ENCODE measurements at regions not wholly inside any gene's neighbourhood (a gene's known extent, or its start where the extent isn't known, plus 50 kb on each side); places are given as distances from the start of the nearest gene placed in this dataset.

DNA sequence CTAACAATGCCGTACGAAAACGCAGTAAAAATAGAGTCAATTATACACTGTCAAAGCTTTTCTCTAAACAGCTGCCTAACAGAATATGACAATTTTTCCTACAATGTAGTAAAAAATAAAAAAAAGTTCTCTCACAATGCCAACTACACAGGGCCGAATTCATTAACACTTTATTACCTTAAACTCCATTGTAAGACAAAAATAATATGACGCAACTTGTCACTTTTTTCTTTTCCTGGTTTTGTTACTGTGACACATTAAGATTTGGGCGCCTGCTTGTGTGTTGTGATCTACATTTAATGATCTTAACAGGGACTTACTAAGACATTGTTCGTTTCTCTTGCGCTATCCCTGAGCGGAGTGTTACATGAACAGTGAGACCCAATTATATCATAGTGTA, 204.1 kb downstream of the INSC start:
- H3K4me3 ChIP-seq, result no peak overlapping the region
- H3K4me1 ChIP-seq, result no peaks in the 10 kb centered on the region
- H3K27me3 ChIP-seq, result no peaks in the 10 kb centered on the region
- no peak for DNase-seq
- 75% methylated on average over 9 of the region's 9 CpGs for WGBS, 2 donors
- H3K9me3 ChIP-seq, result no peaks in the 10 kb centered on the region
- intact Hi-C loops (cut with DNase I; ENCODE audit: low total_unique reads), result no loop called here
- no peak overlapping the region for H3K27ac ChIP-seq
- no peak for TF ChIP-seq POLR2A (IDR thresholded peaks at IDR 0.05)
- TF ChIP-seq, protein P1, sequence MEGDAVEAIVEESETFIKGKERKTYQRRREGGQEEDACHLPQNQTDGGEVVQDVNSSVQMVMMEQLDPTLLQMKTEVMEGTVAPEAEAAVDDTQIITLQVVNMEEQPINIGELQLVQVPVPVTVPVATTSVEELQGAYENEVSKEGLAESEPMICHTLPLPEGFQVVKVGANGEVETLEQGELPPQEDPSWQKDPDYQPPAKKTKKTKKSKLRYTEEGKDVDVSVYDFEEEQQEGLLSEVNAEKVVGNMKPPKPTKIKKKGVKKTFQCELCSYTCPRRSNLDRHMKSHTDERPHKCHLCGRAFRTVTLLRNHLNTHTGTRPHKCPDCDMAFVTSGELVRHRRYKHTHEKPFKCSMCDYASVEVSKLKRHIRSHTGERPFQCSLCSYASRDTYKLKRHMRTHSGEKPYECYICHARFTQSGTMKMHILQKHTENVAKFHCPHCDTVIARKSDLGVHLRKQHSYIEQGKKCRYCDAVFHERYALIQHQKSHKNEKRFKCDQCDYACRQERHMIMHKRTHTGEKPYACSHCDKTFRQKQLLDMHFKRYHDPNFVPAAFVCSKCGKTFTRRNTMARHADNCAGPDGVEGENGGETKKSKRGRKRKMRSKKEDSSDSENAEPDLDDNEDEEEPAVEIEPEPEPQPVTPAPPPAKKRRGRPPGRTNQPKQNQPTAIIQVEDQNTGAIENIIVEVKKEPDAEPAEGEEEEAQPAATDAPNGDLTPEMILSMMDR (IDR thresholded peaks at IDR 0.05), result no peak
- no peaks in the 10 kb centered on the region for H3K36me3 ChIP-seq (ENCODE audit: low read depth, missing control alignments)

DNA sequence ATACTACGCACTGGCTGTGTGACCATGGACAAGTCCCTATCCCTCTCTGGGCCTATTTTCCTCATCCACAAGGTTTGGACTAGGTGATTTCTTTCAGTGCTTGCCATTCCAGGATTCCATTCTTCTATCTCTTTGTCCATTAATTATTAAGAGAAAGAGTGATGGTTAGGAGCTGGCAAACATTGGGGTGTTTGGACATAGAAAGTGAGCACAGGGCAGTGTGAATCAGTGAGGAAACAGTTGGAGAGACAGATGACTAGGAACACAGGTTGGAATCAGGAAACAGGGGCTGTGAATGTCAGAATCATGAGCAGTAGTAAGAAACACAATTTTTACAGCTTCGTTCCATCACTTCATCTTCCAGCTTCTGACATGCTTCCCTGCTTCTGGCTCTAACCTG, 211.8 kb downstream of the INSC start:
- DNase-seq, result no peak
- intact Hi-C loops (cut with DNase I; ENCODE audit: low total_unique reads), result no loop called here
- no peaks in the 10 kb centered on the region for H3K27me3 ChIP-seq
- no peak overlapping the region for H3K4me3 ChIP-seq
- H3K4me1 ChIP-seq, result no peaks in the 10 kb centered on the region
- 92 to 94% methylated on average over 2 of the region's 2 CpGs for WGBS, 2 donors
- no peaks in the 10 kb centered on the region for H3K36me3 ChIP-seq (ENCODE audit: low read depth, missing control alignments)
- no peaks in the 10 kb centered on the region for H3K9me3 ChIP-seq
- TF ChIP-seq, protein P1 (IDR thresholded peaks at IDR 0.05), result no peak
- TF ChIP-seq POLR2A (IDR thresholded peaks at IDR 0.05), result no peak
- no peak overlapping the region for H3K27ac ChIP-seq

DNA sequence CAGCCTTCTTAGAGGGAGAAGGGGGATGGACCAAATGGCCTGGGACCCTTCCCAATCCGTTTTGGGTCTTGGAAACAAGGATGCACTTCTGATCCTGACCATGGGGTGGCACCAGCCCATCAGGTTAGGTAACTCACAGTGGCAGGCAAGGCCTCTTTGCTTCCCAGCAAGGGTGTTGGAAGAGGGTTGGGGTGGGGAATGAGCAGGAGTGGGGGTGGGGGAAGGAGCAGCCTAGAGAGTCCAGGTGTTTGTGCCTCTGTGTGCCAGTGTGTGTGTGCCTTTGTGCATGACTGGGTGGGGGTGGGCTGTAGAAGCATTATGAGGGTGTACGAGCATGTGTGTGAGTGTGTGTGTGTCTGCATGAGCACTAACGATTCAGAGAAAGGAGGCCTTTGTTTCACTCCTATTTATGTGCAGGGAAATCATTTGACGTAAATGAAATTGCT, 213.1 kb downstream of the INSC start:
- DNase-seq, result peak; percentile 84
- no peaks in the 10 kb centered on the region for H3K27me3 ChIP-seq
- no peaks in the 10 kb centered on the region for H3K36me3 ChIP-seq (ENCODE audit: low read depth, missing control alignments)
- WGBS, 2 donors, result 58 to 63% methylated on average over 4 of the region's 4 CpGs
- no peaks in the 10 kb centered on the region for H3K4me1 ChIP-seq
- no peaks in the 10 kb centered on the region for H3K9me3 ChIP-seq
- no peak overlapping the region for H3K4me3 ChIP-seq
- H3K27ac ChIP-seq, result no peak overlapping the region
- intact Hi-C loops (cut with DNase I; ENCODE audit: low total_unique reads), result no loop called here
- no peak for TF ChIP-seq POLR2A (IDR thresholded peaks at IDR 0.05)
- TF ChIP-seq, protein P1 (IDR thresholded peaks at IDR 0.05), result peak in 2 of 3 experiments; percentile 52 to 66

DNA sequence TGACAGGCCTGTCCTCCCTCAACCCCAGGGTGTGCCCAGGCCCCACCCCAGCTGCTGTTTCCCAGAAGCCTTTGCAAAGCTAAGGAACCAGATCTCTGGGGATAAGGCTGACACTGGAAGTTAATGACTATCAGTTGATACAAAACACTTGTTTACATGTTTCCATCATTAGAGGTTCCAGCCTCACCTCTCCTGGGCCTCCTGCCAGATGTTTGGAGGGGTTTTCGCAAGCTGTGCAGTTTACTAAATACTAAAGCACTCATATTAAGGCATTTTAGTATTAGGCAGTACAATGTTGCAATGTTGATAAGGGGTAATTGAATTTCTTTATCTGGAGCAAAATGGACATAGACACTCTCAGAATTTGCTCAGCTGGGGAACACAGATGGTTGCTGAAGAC, 218.7 kb downstream of the INSC start:
- WGBS, 2 donors, result 58% methylated on average over 1 of the region's 1 CpG

DNA sequence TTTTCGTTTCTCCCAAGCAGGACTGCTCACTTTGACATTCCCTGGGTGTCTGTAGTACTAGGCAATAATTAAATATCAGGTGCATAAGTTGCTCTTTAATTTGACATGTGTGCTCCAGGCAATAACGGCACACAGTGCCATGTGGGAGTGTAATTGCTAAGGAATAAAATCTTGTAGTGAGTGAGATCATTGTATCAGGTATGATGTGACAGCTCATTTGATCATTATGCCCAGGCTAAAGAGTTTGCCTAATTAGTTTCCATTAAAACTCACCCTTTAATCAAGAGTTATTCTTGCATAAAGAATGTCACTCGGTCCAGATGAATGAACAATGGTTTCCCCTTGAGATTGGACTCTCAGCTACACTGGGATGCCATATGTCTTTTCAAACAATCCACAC, 220.0 kb downstream of the INSC start:
- Histone ChIP-seq H3K4me3 (no peak overlapping the region), H3K9me3 (no peaks in the 10 kb centered on the region), H3K27ac (no peak overlapping the region), H3K4me1 (no peaks in the 10 kb centered on the region), H3K27me3 (no peaks in the 10 kb centered on the region), H3K36me3 (ENCODE audit: low read depth, missing control alignments) (no peaks in the 10 kb centered on the region)
- WGBS, 2 donors, result 71 to 78% methylated on average over 3 of the region's 3 CpGs
- TF ChIP-seq, protein P1 (IDR thresholded peaks at IDR 0.05), result no peak
- TF ChIP-seq POLR2A (IDR thresholded peaks at IDR 0.05), result no peak
- intact Hi-C loops (cut with DNase I; ENCODE audit: low total_unique reads), result no loop called here
- DNase-seq, result no peak

More for the DNA sequence above, 218.7 kb downstream of the INSC start:
- intact Hi-C loops (cut with DNase I; ENCODE audit: low total_unique reads), result no loop called here
- no peaks in the 10 kb centered on the region for H3K4me1 ChIP-seq
- no peaks in the 10 kb centered on the region for H3K9me3 ChIP-seq
- H3K4me3 ChIP-seq, result no peak overlapping the region
- no peaks in the 10 kb centered on the region for H3K27me3 ChIP-seq
- no peaks in the 10 kb centered on the region for H3K36me3 ChIP-seq (ENCODE audit: low read depth, missing control alignments)
- no peak for DNase-seq
- TF ChIP-seq, protein P1 (IDR thresholded peaks at IDR 0.05), result no peak
- no peak for TF ChIP-seq POLR2A (IDR thresholded peaks at IDR 0.05)
- no peak overlapping the region for H3K27ac ChIP-seq
